Fibroblast of the aortic adventitia (primary cell): ENCODE measurements at regions not wholly inside any gene's neighbourhood (a gene's known extent, or its start where the extent isn't known, plus 50 kb on each side); places are given as distances from the start of the nearest gene placed in this dataset.

ENCODE experiments used
- DNase-seq: peaks from one replicate; pipeline ENCODE4 v3.0.0-alpha.2; 2010; ENCODE audit warnings: low read depth
- H3K4me3 ChIP-seq: 2 replicates; pipeline ENCODE4 v1.5.1; 2011; ENCODE audit warnings: low read depth, mild to moderate bottlenecking, control low read depth, low read length, moderate library complexity
- TF ChIP-seq, protein P1 (sequence below): IDR thresholded peaks from 2 replicates; pipeline ENCODE4 v1.5.1; 2011; ENCODE audit warnings: mild to moderate bottlenecking, low read length, control low read depth, inconsistent platforms; ENCODE audit not compliant: insufficient read depth

DNA sequence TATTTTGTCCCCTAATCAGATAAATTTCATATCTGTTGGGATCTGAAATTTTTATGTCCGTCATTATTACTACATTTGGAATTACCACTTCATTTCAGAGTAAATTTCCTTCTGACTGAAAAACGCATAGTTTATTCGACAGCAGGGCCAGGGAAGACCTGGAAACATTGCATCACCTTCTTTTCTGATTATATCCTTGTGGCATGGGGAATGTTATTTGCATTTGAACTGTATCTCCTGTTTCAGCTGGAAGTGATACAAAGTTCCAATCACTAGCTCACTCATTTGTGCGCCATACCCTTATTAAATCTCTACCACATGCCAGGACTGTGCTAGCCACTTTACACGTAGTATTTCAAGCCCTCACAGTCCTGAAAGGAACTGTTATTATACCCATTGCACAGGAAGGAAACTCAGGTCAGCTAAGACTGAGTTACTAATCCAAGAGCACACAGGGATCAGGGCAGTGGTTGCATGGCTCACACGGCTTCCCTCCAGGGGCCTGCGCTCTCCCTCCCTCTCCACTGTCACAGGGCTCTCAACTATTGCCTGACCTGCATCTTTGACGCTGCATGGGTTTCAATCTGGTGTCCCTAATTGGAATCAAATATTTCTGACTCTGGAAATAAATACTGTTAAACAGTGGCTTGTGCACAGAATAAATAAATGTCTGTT lies 84.4 kb upstream of the NANOS1 start:
- DNase-seq: no peak
- no peak overlapping the region for H3K4me3 ChIP-seq
- TF ChIP-seq, protein P1, sequence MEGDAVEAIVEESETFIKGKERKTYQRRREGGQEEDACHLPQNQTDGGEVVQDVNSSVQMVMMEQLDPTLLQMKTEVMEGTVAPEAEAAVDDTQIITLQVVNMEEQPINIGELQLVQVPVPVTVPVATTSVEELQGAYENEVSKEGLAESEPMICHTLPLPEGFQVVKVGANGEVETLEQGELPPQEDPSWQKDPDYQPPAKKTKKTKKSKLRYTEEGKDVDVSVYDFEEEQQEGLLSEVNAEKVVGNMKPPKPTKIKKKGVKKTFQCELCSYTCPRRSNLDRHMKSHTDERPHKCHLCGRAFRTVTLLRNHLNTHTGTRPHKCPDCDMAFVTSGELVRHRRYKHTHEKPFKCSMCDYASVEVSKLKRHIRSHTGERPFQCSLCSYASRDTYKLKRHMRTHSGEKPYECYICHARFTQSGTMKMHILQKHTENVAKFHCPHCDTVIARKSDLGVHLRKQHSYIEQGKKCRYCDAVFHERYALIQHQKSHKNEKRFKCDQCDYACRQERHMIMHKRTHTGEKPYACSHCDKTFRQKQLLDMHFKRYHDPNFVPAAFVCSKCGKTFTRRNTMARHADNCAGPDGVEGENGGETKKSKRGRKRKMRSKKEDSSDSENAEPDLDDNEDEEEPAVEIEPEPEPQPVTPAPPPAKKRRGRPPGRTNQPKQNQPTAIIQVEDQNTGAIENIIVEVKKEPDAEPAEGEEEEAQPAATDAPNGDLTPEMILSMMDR: no peak

DNA sequence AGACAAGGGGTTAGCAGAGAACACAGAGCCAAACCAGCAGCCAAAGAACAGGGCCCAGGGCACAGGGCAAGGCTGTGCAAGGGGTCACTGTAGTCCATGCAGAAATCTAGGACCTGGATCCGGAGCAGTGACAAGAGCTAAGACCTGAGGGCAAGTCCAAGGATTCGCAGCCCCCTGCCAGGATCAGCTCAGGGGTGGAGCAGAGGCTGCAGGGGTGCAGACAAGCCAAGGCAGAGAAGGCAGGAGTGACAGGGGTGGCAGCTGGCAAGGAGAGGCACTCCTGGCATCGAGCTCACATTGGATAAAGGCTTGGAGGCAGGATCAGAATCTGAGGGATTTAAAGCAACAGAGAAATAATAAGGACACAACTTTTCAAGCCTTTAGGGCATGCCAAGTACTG lies 80.7 kb upstream of the NANOS1 start:
- no peak overlapping the region for H3K4me3 ChIP-seq
- no peak for DNase-seq
- TF ChIP-seq, protein P1: no peak

DNA sequence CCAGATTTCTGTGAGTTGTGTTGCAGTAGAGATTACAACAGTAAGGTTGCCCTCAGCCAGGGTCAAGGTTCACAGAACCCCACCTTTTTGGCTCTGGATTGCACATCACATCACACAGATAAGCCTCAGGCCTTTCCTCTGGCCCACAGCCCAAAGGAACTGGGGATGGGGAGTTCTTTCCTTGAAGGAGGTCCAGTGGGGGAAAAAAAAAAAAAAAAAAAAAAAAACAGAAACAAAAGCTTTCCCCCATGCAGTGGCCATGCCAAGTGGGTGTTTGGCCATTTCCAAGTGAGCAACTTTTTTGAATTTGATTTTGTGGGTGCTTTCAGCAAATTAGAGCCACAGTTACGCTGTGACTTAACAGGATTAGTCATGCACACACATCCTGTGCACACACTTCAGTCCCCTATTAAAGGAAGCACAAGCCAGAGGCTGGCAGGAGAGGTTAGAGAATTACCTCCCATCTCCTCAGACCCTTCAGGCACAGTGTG lies 79.3 kb upstream of the NANOS1 start:
- TF ChIP-seq, protein P1: no peak
- H3K4me3 ChIP-seq: no peak overlapping the region
- peak; percentile 27 for DNase-seq

DNA sequence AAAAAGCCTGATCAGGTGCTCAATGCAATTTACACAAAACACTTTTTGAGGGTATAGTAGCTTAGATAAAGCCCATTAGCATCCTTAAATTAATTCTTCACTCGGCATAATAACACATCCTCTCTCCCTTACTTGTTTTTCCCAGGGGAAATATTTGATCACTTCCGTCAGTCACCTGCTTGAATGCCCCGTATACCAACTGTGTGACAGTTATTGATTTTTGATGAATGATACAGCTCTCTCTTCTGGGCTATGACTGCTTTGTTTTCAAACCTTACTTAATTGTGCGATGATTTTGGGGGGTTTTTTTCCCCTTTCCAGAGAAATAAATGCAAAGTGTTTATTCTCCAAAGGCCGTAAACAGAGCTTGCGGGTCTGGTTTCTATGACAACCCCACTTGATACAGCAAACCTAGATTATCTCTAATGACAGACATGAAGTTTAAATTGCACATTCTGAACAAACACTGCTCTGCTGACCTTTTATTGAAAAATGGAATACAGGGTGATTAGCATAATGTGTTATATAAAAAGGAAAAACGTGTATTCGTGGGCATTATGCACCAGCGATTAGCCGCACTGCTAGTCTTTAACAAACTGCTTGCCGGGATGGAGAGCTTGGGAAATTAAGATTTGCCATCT lies 78.4 kb upstream of the NANOS1 start:
- no peak for DNase-seq
- no peak overlapping the region for H3K4me3 ChIP-seq
- TF ChIP-seq, protein P1: no peak

DNA sequence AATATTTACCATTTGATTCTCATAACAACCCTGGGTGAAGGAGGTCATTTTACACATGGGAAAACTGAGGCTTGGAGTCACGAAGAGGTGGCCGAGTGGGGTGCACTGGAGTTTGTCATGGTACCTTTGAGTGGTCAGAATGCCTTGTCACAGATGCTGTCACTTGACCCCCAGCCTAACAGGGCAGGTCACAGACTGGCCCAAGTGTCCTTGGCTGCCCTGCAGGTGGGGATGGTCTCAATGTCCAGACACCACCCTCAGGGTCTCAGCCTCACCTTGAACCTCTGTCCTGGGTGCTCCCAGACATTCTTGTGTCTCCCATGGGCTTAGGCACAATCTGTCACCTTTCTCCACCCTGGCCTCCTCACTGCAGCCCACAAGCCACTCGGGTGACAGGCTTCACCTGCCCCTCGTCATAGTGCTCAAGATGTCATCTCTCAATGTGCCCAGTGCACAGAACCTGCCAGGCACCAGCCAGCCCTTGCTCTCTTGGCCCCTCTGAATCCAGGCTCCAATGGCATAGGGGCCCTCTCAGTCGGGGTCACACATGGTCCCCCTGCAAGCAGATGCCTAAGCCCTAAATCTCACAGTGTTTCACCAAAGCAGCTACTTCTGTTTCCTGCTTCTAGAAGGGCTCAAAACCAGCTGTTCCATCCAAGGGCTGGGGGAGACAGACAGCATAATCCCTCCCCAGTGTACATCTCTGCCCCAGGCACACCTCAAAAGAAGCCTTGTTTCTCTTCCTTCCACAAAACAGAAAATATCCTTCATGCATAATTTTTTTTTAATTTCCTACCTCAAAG lies 76.8 kb upstream of the NANOS1 start:
- no peak overlapping the region for H3K4me3 ChIP-seq
- DNase-seq: no peak
- TF ChIP-seq, protein P1: no peak

DNA sequence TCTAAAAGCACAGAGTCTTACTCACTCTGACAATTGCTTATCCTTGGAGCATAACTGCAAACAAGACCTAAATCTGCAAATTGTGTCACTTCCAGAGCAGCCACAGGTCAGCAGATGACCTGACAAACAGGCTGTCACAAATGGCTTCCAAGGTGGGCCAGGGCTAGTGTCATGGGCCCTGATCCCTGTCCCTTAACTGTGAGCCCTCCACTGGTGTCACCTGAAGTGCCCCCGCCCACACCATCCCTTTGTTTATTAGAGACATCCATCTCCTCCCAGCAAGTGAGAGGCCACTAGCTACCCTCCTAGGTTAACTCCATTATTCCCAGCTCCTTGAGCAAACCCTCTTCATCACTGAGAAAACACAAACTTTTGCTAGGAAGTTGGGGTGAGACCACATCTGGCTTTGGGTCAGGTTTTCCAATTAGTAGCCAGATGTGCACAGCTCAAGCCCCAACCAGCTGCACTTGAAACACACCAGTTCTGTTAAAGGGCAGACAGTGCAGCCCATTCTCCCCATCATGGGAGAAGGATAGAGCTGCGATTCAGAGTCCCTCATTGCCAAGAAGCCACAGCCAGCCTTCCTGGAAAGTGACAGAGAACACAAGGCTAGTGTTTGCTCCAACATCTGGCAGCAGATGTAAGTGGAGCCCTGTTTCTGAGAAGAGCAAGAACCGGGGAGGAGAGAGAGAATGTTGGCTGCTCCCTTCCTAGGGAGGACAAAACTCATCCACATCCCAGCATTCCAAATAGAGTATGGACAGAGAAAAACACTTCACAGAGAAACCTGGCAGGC lies 75.7 kb upstream of the NANOS1 start:
- TF ChIP-seq, protein P1: no peak
- DNase-seq: no peak
- H3K4me3 ChIP-seq: no peak overlapping the region
